Left colon (tissue), 2 donors: ENCODE measurements at regions not wholly inside any gene's neighbourhood (a gene's known extent, or its start where the extent isn't known, plus 50 kb on each side); places are given as distances from the start of the nearest gene placed in this dataset.
A peak's percentile ranks its signal among the peaks of the same experiment; 100 is the strongest.

Experiments
- ATAC-seq: fragments of 200-7000 bp; cut with Tn5 transposase; one replicate; pipeline ENCODE4 v1.9.1; 2020; ENCODE audit warnings: mild to moderate bottlenecking, moderate library complexity
- DNase-seq, 2 donors: peaks; one replicate each; pipeline ENCODE4 v3.0.0-alpha.2; 2020
- intact Hi-C, 2 donors: fragments of 100-400 bp; cut with DNase I in 1 of 2; cut with micrococcal nuclease in 1 of 2; formaldehyde crosslinking; loops; one replicate each; pipeline versions ENCODE4 v1.11.2 to v1.14.0; 2022; cut with DNase I, micrococcal nuclease
- donor health status: DM: no; HTN: no; CAD: no.
- donor health status: DM: yes; HTN: yes; CAD: no.

DNA sequence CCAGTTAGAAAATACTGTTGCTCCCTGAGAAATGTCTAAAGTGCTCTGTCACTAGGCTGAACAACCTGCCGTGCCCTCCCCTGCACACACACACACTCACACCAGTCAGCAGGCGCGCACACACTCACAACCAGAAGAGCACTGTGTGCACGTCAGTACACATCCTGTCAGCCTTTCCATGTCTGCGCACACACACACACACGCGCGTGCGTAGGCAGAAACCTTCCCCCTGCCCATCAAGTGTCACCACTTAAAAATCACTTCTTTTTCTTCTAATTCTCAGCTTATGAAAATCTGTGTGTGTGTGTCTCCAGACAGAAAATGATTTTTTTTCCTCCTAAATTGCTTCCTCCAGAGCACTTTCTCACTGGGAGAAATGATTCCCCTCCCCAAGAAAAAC is 100.3 kb downstream of the EDN3 start:
- intact Hi-C loops, result loop anchor here in 1 of 2 donors (10.0 kb wide), 2 partner anchors 316 to 526 kb away; no protein-coding TSS in a partner anchor
- ATAC-seq, result no peak
- no peak for DNase-seq

DNA sequence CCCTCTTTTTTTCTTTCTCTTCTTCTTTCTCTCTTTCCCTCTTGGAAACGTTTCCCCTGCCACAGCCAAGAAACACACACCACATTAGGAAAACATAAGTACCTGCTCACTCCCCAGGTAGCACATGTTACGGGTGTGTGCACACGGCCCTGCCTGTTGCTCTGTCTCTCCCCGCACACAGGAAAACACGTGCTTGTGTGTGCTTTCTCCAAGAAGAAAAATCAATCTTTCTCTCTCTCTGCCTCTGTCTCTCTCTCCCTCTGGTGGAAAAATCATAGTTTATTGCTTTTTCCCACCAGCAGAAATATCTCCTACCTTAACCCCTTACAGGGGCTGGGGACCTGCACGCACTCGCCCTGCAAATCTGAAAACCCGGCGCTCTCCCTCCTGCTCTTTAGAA is 102.3 kb downstream of the EDN3 start:
- DNase-seq (peak in 1 of 2 donors; percentile 30), ATAC-seq (peak; percentile 83)
- intact Hi-C loops, result loop anchor here in 1 of 2 donors (10.0 kb wide), 2 partner anchors 318 to 528 kb away; no protein-coding TSS in a partner anchor

DNA sequence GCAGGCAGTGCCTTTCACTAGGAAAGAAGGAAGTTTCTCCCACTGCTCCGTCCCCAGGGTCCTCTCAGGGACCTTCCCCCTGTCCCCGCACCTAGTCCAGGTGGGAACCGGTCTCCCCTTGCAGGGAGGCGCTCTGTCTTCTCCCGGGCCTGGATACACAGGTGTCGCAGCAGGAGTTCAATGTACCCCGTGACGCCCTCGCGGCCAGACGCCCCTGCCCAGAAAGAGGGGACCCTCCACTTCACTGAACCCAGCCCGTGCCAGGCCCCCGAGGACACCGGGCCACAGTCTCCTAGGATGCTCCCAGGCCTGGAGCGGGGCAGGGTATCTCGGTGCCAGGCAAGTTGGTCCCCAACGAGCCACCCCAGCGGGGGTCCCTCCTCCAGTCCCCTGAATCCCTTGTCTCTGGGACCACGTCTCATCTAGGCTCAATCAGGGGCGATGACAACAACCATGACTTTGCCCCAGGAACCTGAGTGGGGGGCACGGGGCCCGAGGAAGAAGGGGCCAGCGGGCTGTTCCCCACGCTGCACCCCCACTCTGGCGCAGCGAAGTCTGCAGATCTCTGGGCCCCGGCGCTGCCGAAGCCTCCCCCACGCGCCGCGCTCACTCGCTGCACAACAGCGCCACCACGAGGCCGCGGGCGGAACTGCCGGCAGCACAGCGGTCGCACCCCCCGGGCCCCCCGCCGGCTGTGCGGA is 103.0 kb downstream of the EDN3 start:
- DNase-seq (peak; percentile 32 to 57), ATAC-seq (peak; percentile 78)
- intact Hi-C loops, result loop anchor here in 1 of 2 donors (10.0 kb wide), 2 partner anchors 319 to 529 kb away; no protein-coding TSS in a partner anchor

DNA sequence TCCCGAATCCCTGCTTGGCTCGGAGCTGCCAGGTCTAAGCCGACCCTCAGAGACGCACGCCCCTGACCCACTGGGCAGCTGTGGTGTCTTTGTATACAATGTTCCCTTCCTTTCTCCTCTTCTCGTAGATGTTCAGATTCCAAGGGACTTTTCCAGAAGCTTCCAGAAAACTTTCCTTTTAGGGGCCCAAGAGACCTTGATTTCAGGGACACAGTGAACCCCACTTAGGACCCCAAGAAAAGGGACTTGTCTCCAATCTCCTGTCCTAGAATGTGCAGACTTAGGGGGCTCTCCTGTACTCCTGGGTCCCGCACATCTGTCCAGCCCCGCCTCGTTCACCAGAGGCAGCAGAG is 103.5 kb downstream of the EDN3 start:
- intact Hi-C loops, result loop anchor here in 1 of 2 donors (10.0 kb wide), 2 partner anchors 319 to 529 kb away; no protein-coding TSS in a partner anchor
- DNase-seq (no peak), ATAC-seq (no peak)

DNA sequence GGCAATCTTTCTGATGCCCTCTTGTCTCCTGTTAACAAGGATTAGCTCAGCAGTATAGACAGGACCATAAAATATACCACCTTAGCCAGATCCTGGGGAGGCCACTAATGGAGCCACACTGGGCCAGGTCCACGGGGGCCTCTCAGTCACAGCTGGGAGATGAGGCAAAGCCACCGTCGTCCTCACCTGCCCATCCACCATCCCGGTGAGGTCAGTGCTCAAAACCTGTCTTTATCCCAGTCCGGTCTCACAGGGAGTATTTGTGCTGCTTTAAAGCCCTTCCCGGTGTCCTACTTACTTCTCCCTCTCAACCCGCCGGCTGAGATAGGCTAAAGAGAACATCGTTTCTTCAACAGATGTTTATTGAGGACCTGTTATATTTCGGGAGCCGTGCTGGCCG is 104.3 kb downstream of the EDN3 start:
- no peak for DNase-seq
- intact Hi-C loops, result loop anchor here in 1 of 2 donors (10.0 kb wide), 2 partner anchors 320 to 530 kb away; no protein-coding TSS in a partner anchor
- ATAC-seq, result no peak

DNA sequence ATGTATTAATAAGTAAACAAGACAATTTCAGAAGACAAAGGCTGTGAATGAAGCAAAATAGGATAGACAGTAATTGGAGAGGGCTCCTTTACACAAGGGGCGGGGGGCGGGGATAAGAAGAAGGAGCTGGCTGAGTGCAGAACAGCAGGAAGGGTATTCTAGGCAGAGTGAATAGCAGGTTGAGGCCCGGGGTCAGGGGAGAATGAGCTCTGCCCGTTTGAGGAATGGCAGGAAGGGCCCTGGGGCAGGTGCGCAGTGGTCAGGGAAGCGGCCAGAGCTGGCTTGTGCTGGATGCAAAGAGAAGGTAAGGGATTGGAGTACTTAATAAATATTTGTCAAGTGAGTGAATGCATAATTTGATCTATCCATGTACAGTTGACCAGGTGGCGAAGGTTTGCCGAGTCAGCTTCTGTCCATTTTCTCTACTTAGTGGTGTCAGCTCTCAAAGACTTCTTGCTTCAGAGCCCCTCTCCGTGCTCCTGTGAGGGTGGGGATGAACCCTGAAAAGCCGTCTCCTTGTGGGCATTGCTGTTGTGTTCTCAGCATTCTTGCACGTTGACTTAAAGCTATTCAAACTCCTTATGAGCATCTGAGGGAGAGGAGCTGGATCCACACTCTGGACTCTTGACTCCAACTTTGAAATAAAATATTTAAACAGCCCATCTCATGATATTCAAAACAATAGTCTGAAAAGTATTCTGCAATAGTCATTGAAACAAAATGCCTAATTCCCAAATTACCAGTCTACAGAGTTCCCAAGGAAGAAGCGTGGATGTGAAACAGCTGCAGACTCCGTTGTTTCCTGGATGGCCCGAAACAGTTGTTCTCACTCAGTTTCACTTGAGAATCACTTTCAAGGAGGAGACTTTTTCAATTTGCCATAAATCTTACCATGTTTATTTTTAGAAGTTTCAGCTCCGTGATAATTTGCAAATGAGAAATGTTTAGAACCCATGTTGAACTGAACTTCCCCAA is 105.1 kb downstream of the EDN3 start:
- intact Hi-C loops, result loop anchor here in 1 of 2 donors (10.0 kb wide), 2 partner anchors 321 to 531 kb away; no protein-coding TSS in a partner anchor
- no peak for DNase-seq
- no peak for ATAC-seq

DNA sequence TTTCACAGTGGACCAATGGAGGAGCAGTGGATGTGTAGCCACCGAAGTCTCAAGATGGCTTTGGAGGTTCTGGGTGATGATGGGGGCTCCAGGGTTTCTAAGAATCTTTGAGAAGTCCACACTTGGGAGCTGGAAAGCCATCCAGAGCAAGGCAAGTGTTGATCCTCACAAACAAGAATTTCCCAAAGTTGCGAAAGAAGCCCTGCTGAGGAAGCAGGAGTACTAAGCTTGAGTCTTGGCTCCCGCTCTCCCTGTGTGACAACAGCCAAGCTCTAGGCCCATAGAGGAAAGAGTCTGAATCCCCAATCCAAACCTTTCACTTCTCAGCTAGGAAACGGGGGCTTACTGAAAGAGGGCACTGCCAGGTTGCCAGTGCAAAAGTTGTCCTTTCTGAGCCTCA is 106.0 kb downstream of the EDN3 start:
- ATAC-seq, result no peak
- intact Hi-C loops, result loop anchor here in 1 of 2 donors (10.0 kb wide), 2 partner anchors 322 to 532 kb away; no protein-coding TSS in a partner anchor
- DNase-seq, result no peak

DNA sequence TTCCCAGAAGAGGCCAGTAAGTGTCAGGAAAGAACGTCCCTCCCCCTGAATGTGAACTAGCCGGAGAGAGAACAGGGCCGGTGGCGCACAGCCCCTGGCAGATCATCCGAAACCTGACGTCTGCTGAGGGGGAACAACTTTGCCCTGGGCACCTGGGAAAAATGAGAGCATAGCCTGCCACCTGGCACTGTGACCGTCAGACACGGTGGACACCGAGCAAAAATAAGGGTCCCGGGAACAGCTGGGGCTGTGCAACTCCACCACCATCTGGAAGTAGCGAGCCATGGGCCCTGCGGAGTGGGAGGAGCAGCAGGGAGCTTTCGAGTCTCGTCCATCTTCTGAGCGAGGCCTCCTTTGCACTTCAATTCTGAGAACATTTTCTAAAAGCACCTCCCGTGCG is 110.8 kb downstream of the EDN3 start:
- no peak for ATAC-seq
- no peak for DNase-seq
- intact Hi-C loops, result no loop called here

DNA sequence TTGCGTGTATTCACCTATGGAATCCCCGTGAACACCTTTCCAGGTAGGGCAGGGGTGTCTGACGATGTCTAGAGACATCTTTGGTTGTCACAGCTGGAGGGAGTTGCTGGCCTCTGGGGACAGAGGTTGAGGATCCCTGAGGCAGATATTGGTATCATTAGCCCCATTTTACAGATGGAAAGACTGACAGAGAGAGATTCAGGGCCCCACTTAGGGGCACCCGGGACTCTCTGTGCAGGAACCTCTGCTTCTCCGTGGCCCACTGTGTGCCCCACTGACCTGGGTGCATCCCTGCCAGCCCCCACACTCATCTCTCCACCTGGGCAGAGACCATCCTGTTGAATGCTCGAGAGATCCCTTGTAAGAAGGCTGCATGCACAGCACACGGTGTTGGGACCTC is 111.2 kb downstream of the EDN3 start:
- no peak for DNase-seq
- no peak for ATAC-seq
- intact Hi-C loops, result no loop called here

DNA sequence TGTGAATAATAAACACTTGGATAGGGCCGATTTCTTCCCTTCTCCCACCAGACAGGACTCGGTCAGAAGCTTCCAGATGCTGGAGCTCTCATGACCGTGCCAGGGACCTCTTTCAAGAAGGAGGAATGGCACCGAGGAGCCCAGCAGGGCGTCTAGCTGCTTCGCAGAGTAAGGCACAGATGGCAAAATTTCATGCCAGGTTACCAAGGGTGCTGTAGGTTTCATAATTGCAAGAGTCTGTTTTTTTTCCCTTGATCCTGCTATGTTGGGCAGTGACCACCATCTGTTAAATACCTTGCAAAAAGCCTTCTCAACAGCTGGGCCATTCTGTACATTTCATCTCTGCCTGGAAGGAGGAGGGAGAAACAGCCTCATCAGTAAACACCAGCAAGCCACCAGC is 111.8 kb downstream of the EDN3 start:
- DNase-seq (no peak), ATAC-seq (no peak)
- intact Hi-C loops, result no loop called here

DNA sequence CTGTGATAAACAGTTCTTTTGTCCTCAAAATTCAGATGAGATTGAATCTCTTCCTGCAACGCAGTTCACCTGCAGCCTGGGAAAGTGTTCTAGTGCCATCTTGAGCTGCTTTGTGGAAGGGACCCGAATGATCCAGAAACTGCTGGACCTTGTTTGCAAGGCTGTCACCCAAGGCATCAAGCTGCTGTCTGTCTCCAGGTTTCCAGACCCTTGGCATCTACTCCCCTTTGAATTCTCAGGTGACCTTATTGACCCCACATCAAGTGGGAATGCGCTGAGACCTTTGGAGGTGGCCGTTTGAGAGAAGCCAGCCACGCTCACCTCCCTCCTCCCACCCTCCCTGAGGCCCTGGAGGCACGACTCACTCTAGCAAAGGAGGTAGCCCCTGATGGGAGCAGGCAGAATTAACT is 112.5 kb downstream of the EDN3 start:
- ATAC-seq (no peak), DNase-seq (no peak)
- intact Hi-C loops, result no loop called here

DNA sequence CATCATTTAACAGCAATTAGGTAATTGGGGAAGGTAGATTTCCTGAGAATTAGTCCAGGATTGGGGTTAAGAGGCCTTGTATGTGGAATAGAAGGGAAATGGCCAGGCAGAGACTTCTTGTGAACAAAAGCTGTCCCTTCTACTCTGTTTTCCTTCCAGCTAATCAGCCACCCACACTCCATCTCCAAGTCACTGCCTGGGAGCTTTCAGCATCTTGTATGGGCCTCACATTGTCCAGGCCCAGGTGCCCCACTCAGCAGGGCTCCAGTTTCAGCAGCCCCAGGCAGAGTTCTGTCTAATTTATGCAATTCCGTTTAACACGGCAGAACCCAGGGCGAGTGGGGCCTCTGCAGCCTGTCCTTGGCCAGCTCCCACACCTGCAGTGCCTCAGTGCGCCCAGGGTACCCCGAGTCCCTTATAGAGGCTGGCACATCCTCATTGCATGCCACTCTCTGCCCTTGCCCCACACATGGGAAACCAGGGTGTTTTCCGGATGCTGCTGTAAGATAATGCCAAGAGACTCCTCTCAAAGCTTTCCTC is 113.0 kb downstream of the EDN3 start:
- DNase-seq (no peak), ATAC-seq (no peak)
- intact Hi-C loops, result no loop called here

DNA sequence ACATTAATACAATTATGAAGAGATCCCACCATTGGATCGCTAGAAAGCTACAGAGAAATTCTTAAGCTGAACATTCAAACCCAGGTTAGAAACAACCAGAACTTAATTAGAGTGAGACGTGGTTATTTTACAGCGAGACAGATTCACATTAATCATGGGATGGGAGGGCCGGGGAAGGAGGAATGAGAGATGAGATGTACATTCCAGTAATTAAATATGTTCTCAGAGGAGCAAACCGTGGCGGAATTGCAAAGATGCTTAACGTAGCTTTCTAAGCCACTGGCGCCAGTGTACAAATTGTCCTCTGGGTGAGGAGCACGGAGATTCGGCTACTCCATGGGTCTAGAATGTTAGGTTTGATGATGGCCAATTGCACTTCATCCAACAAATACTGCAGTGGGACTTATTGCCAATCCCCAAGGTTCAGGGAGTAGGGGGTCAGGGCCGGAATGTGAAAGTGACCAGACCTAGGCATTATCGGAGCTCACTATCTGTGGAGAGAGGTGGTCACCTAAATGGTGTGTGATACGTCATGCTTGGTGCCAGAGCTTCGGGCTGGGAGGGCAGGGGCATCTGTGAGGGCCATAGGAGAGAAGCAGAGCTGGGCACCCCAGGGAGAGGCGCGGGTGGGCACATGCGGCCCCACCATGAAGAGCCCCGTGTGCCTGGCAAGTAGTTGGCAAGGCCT is 114.7 kb downstream of the EDN3 start:
- no peak for DNase-seq
- intact Hi-C loops, result no loop called here
- no peak for ATAC-seq

DNA sequence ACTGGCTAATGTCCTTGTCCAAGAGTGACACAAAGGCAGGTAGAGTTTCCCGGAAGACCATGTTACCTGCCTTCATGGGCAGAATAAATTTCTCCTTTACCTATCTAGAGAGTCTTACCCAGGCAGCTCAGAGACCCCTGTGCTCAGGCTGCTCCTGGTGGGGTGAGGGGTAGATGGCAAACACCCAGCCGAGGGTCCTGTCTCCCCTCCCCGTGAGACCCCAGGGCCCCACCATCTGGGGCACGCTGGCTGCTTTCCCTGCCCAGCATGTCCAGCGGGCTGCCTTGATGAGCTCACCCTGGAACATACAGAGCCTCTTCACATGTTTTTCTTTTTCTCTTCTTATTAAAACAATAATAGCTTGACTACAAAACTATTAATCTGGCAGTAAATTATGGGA is 116.5 kb downstream of the EDN3 start:
- no peak for ATAC-seq
- intact Hi-C loops, result no loop called here

DNA sequence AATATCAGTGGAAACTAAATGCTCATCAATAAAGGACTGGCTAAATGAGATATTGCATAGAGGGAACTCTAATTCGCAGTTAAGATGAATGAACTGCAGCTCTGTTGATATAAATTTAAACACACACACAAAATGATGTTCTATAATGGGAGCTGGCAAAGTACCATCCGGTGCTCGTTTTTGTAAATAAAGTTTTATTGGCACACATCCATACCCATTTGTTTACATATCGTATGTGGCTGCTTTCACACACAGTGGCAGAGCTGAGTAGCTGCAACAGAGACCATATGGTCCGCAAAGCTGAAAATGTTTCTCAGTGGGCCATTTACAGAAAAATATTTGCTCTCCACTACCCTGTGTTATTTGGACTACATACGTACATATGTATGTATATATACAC is 120.7 kb downstream of the EDN3 start:
- intact Hi-C loops, result no loop called here
- ATAC-seq (no peak), DNase-seq (no peak)

More for the DNA sequence above, 116.5 kb downstream of the EDN3 start:
- no peak for DNase-seq

DNA sequence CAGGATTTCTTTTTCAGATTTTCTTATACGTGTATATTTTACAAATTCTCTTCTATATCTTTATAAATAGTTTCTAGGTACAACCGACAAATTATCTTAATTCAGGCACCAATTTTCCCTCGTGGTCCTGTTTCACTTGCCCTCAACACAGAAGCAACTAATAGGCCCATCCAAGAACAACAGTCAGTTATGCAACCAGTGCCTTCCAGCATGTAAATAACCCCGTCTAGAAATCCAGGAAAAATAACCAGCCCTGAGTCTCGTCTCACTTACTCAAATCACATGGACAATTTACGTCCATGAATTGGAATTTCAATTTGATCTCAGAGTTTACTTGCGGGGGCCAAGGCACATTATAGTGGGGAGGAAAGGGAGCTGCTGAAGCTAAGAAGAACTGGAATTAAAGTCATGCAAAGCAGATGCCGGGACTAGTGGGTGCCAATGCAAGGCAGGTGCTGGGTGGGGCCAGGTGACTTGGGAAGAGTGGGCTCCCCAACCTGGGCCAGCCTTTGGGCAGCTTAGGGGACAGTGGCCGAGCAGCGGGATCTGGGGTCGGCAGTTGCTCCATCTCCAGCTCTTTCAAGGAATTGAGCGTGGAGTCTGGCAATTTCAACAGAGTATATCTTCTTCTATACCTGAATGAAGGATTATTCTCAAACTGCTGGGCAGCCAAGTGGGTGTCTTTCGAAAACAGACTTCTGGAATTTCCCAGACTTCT is 121.7 kb downstream of the EDN3 start:
- intact Hi-C loops, result no loop called here
- ATAC-seq (no peak), DNase-seq (no peak)

DNA sequence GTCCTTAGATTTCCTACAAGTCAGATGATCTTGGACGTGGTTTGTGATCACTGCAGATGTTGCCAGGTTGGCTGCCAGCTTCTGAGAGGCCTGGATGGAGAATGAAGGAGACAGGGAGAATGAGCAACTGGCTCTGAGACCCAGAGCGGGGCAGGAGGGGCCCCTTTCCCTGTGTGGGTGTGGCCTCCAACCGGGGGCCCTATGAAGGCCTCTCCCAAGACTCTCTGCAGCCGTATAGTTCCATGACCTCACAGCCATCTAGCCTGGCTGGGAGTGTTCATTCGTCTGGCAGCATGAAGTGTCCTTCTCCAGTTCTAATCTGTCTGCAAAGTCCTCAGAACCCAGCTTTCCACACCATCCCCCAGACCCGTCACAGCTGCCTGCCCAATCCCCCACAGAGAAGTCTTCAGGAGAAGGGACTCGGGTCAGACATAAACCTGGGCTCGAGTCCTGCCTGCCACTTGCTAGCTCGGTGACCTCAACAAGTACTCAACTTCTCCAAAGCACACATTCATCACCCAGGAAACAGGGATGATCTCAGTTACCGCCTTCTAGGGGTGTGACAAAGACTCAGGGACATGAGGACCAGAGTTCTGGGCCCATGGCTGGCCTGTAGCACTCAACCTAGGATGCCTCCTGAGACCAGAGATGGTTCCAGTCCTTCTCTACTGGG is 122.6 kb downstream of the EDN3 start:
- no peak for ATAC-seq

DNA sequence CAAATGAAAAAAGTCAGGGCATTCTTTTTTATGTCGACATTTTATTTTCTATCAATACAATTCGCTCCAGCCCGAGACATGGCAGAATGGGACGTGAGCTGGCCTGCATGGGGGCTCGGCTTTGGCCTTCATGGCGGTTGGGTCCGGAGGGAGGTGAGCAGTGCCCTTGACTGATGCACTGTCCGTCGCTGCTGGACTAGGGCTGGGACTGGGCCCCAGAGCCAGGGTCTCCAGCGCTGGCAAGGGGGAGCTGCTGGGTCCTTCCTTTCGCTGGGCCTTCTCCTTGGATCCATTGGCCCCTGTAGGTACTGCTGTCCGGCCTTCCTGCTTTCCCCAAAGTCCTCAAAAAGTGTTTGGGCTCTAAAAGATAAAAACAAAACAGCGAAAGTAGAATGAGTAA is 124.6 kb downstream of the EDN3 start:
- DNase-seq, result no peak
- ATAC-seq, result no peak
- intact Hi-C loops, result no loop called here

More for the DNA sequence above, 122.6 kb downstream of the EDN3 start:
- intact Hi-C loops, result no loop called here
- DNase-seq, result no peak
